SW480 (cell line): ENCODE measurements at regions not wholly inside any gene's neighbourhood (a gene's known extent, or its start where the extent isn't known, plus 50 kb on each side); places are given as distances from the start of the nearest gene placed in this dataset.

ENCODE experiments used
- DNase-seq: peaks from one replicate; pipeline ENCODE4 v3.0.0-alpha.2; 2016; ENCODE audit warnings: low spot score

GRCh38 chr10:28962768-28963167, 285.4 kb downstream of the BAMBI start:
- no peak for DNase-seq

GRCh38 chr10:28963539-28964221, 286.4 kb downstream of the BAMBI start:
- no peak for DNase-seq

- DNase-seq = no peak
Measured at GRCh38 chr10:28965937-28966336, 288.6 kb downstream of the BAMBI start.

GRCh38 chr10:28967031-28967430, 289.7 kb downstream of the BAMBI start:
- no peak for DNase-seq

GRCh38 chr10:28969413-28969812, 292.1 kb downstream of the BAMBI start:
- DNase-seq = no peak

- no peak for DNase-seq
Measured at GRCh38 chr10:28970231-28970630, 292.9 kb downstream of the BAMBI start.

- DNase-seq = no peak
Measured at GRCh38 chr10:28971255-28971654, 293.9 kb downstream of the BAMBI start.

GRCh38 chr10:28971764-28972163, 294.4 kb downstream of the BAMBI start:
- DNase-seq = no peak

GRCh38 chr10:28973309-28973972, 296.1 kb downstream of the BAMBI start:
- DNase-seq = no peak

- DNase-seq = no peak
Measured at GRCh38 chr10:28975891-28976531, 298.7 kb downstream of the BAMBI start.

GRCh38 chr10:28977518-28977917, 300.2 kb downstream of the BAMBI start:
- DNase-seq = no peak

- DNase-seq = no peak
Measured at GRCh38 chr10:28980264-28980663, 302.9 kb downstream of the BAMBI start.

- no peak for DNase-seq
Measured at GRCh38 chr10:28981007-28981406, 303.7 kb downstream of the BAMBI start.

GRCh38 chr10:28982974-28983373, 305.7 kb downstream of the BAMBI start:
- DNase-seq = no peak

GRCh38 chr10:28983799-28984198, 305.1 kb upstream of the LYZL1 start:
- no peak for DNase-seq

- DNase-seq = peak; percentile 66
Measured at GRCh38 chr10:28984431-28984830, 304.4 kb upstream of the LYZL1 start.

- DNase-seq = no peak
Measured at GRCh38 chr10:28985137-28985885, 303.6 kb upstream of the LYZL1 start.

GRCh38 chr10:28986117-28986792, 302.6 kb upstream of the LYZL1 start:
- DNase-seq = no peak

GRCh38 chr10:28986856-28987255, 302.0 kb upstream of the LYZL1 start:
- no peak for DNase-seq

GRCh38 chr10:28987555-28988320, 301.1 kb upstream of the LYZL1 start:
- DNase-seq = no peak

GRCh38 chr10:28988980-28989379, 299.9 kb upstream of the LYZL1 start:
- DNase-seq = no peak
